Suprapubic skin (tissue), 3 donors: ENCODE measurements at regions not wholly inside any gene's neighbourhood (a gene's known extent, or its start where the extent isn't known, plus 50 kb on each side); places are given as distances from the start of the nearest gene placed in this dataset.

ENCODE experiments used
- CTCF ChIP-seq, 2 donors: fragments of 200-600 bp in 1 of 2; fragments of 450-650 bp in 1 of 2; sonication (generic) in 1 of 2; IDR thresholded peaks; one replicate each; pipeline ENCODE4 v1.5.1; 2016 to 2019; ENCODE audit warnings: antibody characterized with exemption in 2 of 2, mild to moderate bottlenecking in 1 of 2, moderate library complexity in 1 of 2
- POLR2A ChIP-seq, 2 donors: fragments of 450-650 bp; IDR thresholded peaks; one replicate each; pipeline ENCODE4 v1.6.1; 2017; ENCODE audit warnings: antibody characterized with exemption in 2 of 2, mild to moderate bottlenecking in 2 of 2, moderate library complexity in 2 of 2

- TF ChIP-seq CTCF (IDR thresholded peaks at IDR 0.05), result no peak
- no peak for TF ChIP-seq POLR2A (IDR thresholded peaks at IDR 0.05)
Measured at GRCh38 chr14:49994951-49995561, 102.2 kb downstream of the ARF6 start.
